Fibroblast of mammary gland (primary cell): ENCODE measurements at regions not wholly inside any gene's neighbourhood (a gene's known extent, or its start where the extent isn't known, plus 50 kb on each side); places are given as distances from the start of the nearest gene placed in this dataset.

ENCODE experiments used
- DNase-seq: peaks from one replicate; pipeline ENCODE4 v3.0.0-alpha.2; 2010; ENCODE audit warnings: low read depth
- H3K4me3 ChIP-seq: 2 replicates; pipeline ENCODE4 v1.5.1; 2011; ENCODE audit warnings: low read depth, mild to moderate bottlenecking, low read length, moderate library complexity; ENCODE audit not compliant: control insufficient read depth
- CTCF ChIP-seq: conservative IDR thresholded peaks from 2 replicates; pipeline ENCODE4 v1.5.1; 2011; ENCODE audit warnings: low read depth, low read length, inconsistent platforms; ENCODE audit not compliant: control insufficient read depth, insufficient read depth

- no peak for DNase-seq
- H3K4me3 ChIP-seq, result no peak overlapping the region
- TF ChIP-seq CTCF, result no peak
Measured at GRCh38 chr11:70804139-70804837, 406.0 kb downstream of the CTTN start.

- no peak for DNase-seq
- no peak overlapping the region for H3K4me3 ChIP-seq
- no peak for TF ChIP-seq CTCF
Measured at GRCh38 chr11:70805243-70805642, 406.9 kb downstream of the CTTN start.

- no peak for DNase-seq
- H3K4me3 ChIP-seq, result no peak overlapping the region
- TF ChIP-seq CTCF, result no peak
Measured at GRCh38 chr11:70805971-70806370, 407.6 kb downstream of the CTTN start.

- no peak for TF ChIP-seq CTCF
- DNase-seq, result no peak
- no peak overlapping the region for H3K4me3 ChIP-seq
Measured at GRCh38 chr11:70806461-70807194, 408.3 kb downstream of the CTTN start.

GRCh38 chr11:70807195-70807543 is 408.8 kb downstream of the CTTN start:
- no peak for DNase-seq
- H3K4me3 ChIP-seq, result no peak overlapping the region
- TF ChIP-seq CTCF, result no peak

GRCh38 chr11:70808686-70809375 is 410.5 kb downstream of the CTTN start:
- no peak overlapping the region for H3K4me3 ChIP-seq
- DNase-seq, result no peak
- TF ChIP-seq CTCF, result no peak
